ENCODE measurements at regions not wholly inside any gene's neighbourhood (a gene's known extent, or its start where the extent isn't known, plus 50 kb on each side); places are given as distances from the start of the nearest gene placed in this dataset.

DNA sequence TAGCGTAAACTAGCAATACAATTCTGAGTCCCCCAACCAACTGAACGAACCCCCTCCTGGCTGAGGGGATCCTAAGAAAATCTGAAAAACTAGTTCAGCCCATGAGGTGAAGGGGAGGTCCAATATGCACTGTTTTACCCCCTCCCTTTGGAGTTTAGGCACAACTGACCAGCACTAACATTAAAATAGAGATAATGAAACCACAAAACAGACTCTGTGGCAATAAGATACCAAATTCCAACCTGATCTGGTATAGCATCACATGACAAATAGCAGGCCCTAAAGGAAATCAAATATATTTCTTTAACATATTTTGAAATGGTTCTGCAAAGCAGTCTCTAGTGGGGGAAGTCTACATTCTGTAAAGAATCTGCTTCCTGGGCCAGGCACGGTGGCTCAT lies 522.5 kb downstream of the TYW1 start:
- DNase-seq: no peak
- in situ Hi-C loops (cut with HindIII; ENCODE audit: low pct_ligation_motif_present, low sequenced_read_pairs): no loop called here
- H3K27me3 ChIP-seq (replicated peaks): no peaks in the 10 kb centered on the region
- no peaks in the 10 kb centered on the region for H3K36me3 ChIP-seq (replicated peaks)
- TF ChIP-seq CTCF (IDR thresholded peaks at IDR 0.05; ENCODE audit: low read depth, low read length, missing control alignments): no peak
- no peak overlapping the region for H3K27ac ChIP-seq
- H3K4me3 ChIP-seq (ENCODE audit: low read depth, low read length): no peak overlapping the region

DNA sequence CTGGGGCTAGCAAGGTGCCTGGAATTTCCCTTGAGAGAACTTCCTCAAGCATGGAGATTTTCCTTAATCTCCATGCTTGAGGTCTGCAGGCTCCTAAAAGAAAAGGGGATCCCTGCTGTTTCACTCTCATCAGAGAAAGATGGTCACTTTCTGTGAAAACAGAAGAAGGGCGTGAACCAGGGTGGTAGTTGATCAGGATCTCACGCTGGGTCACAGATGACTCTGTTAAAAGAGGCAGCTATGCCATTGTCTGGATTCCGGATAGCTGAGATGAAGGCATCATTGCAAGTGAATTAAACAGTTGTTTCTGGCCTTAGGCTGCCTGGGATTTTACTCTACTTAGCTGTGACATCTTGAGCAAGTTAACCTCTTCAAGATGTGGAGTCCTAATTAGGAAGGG lies 525.9 kb downstream of the TYW1 start:
- TF ChIP-seq CTCF (IDR thresholded peaks at IDR 0.05; ENCODE audit: low read depth, low read length, missing control alignments): no peak
- Histone ChIP-seq H3K27me3 (replicated peaks) (no peaks in the 10 kb centered on the region), H3K4me3 (ENCODE audit: low read depth, low read length) (no peak overlapping the region), H3K36me3 (replicated peaks) (no peaks in the 10 kb centered on the region), H3K27ac (no peak overlapping the region)
- in situ Hi-C loops (cut with HindIII; ENCODE audit: low pct_ligation_motif_present, low sequenced_read_pairs): no loop called here
- DNase-seq: no peak

DNA sequence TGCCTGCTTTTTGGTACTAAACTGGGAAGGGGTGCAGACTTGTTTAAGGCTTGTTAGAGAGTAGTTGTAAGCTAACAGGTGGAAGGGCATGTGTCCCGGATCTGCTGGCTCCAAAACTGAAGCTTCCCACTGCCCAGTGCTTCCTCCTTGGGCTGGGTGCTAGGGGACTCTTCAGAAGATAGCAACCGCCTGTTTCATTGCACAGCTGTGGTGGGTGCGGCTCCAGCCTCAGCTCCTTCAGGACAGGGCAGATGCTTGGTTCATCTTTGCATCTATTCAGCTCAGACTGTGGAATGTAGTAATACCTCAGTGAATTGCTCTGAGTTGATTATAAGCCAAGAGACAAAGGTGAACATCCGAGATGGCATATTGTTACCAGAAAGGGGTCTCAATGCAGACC lies 527.1 kb downstream of the TYW1 start:
- no peak overlapping the region for H3K27ac ChIP-seq
- in situ Hi-C loops (cut with HindIII; ENCODE audit: low pct_ligation_motif_present, low sequenced_read_pairs): no loop called here
- no peaks in the 10 kb centered on the region for H3K27me3 ChIP-seq (replicated peaks)
- H3K36me3 ChIP-seq (replicated peaks): no peaks in the 10 kb centered on the region
- no peak for TF ChIP-seq CTCF (IDR thresholded peaks at IDR 0.05; ENCODE audit: low read depth, low read length, missing control alignments)
- DNase-seq: no peak
- no peak overlapping the region for H3K4me3 ChIP-seq (ENCODE audit: low read depth, low read length)

- no peak for TF ChIP-seq CTCF (IDR thresholded peaks at IDR 0.05; ENCODE audit: low read depth, low read length, missing control alignments)
- in situ Hi-C loops (cut with HindIII; ENCODE audit: low pct_ligation_motif_present, low sequenced_read_pairs): no loop called here
- H3K36me3 ChIP-seq (replicated peaks): no peaks in the 10 kb centered on the region
These were observed 529.0 kb downstream of the TYW1 start for GRCh38 chr7:67525588-67525987.

DNA sequence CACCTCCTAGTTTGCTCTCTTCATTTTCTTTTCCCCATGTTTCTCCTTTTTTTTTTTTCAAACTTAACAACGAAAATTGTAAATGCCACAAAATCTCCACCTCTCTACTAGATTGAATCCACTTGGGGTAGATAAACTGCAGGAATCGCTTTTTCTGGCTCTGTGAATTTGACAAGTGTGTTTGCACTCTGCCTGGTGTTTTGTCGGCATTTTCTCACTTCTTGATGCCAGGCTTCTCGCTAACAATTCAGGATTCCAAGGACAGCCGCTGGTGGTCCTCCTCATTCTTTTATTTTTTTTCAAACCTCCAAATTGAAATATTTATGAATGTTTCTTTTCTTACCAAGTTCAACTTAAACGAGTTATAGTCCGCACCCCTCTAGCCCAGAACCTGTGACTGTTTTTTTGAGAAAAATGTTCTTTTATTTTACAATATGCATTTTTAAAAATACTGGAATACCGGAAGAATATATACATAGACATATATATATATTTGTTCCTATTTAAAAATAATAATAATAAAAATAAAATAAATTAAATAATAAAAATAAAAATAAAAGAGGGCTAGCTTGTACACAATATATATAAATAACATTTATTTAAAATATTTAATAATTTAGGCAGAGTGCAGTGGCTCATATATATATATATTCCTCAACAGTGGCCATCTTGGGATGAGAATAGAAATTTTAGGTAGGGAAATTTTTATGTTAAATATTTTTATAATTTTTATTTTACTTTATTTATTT lies 538.8 kb downstream of the TYW1 start:
- in situ Hi-C loops (cut with HindIII; ENCODE audit: low pct_ligation_motif_present, low sequenced_read_pairs): no loop called here
- no peak overlapping the region for H3K4me3 ChIP-seq (ENCODE audit: low read depth, low read length)
- no peak for DNase-seq
- no peak overlapping the region for H3K27ac ChIP-seq
- TF ChIP-seq CTCF (IDR thresholded peaks at IDR 0.05; ENCODE audit: low read depth, low read length, missing control alignments): no peak
- H3K27me3 ChIP-seq (replicated peaks): no peaks in the 10 kb centered on the region
- no peaks in the 10 kb centered on the region for H3K36me3 ChIP-seq (replicated peaks)

More at GRCh38 chr7:67525588-67525987, 529.0 kb downstream of the TYW1 start:
- no peak for DNase-seq
- H3K27ac ChIP-seq: no peak overlapping the region
- no peaks in the 10 kb centered on the region for H3K27me3 ChIP-seq (replicated peaks)
- H3K4me3 ChIP-seq (ENCODE audit: low read depth, low read length): no peak overlapping the region

DNA sequence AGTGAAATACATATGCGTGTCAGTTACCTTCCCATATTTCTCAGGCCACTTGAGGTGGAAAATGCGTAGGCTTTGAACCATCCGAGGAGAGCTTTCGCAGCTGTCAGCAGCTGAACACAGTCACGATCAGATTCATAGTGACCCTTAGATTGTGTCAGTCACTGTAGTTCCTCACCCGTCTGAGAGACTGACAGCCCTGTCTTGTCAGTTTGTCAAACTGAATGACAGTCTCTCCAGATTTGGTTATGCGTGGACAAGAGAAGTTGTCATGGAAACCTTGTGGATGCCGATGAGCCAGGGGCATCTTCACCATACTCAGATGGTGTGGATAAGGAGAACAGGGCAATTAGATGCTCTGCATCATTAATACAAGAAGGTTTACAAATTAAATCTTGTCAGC lies 546.3 kb downstream of the TYW1 start:
- in situ Hi-C loops (cut with HindIII; ENCODE audit: low pct_ligation_motif_present, low sequenced_read_pairs): no loop called here
- no peak for DNase-seq
- no peak overlapping the region for H3K27ac ChIP-seq
- no peaks in the 10 kb centered on the region for H3K36me3 ChIP-seq (replicated peaks)
- H3K4me3 ChIP-seq (ENCODE audit: low read depth, low read length): no peak overlapping the region
- H3K27me3 ChIP-seq (replicated peaks): no peaks in the 10 kb centered on the region
- TF ChIP-seq CTCF (IDR thresholded peaks at IDR 0.05; ENCODE audit: low read depth, low read length, missing control alignments): no peak
